ENCODE measurements at regions not wholly inside any gene's neighbourhood (a gene's known extent, or its start where the extent isn't known, plus 50 kb on each side); places are given as distances from the start of the nearest gene placed in this dataset.
"Not testable (repeated sequence)": the region's sequence is repeated elsewhere in the genome, so short reads cannot be mapped to it uniquely, and the experiment has no call there.

DNA sequence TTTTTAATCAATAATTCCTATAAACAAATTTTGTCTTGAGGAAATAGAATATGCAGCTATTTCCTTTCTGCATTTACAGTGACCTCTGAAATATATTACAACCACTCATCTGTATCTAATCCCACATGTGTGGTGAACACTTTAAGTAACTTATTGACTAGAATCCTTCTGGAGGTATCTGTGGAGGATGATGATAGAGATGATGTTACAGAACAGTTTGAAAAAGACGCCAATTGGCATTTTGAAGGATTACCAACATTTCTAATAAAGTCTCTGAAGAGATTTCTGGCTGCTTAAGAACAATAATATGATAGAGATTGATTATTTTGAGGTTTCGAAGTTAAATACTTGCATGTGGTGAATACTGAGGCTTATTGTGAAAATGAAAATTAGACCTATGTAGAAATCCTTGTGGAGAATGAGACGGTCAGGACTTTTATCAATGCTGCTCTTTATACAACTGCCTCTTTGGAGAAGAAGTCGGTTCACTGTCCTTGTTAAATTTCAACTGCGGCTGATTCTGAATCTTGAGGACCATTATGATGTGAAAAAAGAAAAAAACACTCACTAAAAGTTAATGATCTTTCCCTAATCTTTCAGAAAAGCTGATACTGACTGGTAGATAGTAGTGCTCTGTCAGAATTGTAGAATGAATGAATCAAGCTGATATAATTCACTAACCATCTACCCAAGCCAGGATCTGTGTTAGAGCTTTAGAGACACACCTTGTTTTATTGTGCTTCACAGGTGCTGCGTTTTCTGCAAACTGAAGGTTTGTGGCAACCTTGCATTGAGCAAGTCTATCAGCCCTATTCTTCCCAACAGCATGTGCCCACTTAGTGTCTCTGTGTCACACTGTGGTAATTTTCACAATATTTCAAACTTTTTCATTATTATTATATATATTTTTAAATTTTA is 204.7 kb downstream of the SPRY1 start:
- DNase-seq, result no peak

GRCh38 chr4:123602007-123602406 is 205.4 kb downstream of the SPRY1 start:
- DNase-seq, result no peak

GRCh38 chr4:123603165-123603564 is 206.6 kb downstream of the SPRY1 start:
- no peak for DNase-seq

- DNase-seq, result not testable (repeated sequence)
Observed at GRCh38 chr4:123605797-123606196, 209.2 kb downstream of the SPRY1 start.

GRCh38 chr4:123606336-123606735 is 209.7 kb downstream of the SPRY1 start:
- DNase-seq, result no peak

- no peak for DNase-seq
Observed at GRCh38 chr4:123606946-123607542, 210.4 kb downstream of the SPRY1 start.

- DNase-seq, result no peak
Observed at GRCh38 chr4:123609829-123610228, 213.2 kb downstream of the SPRY1 start.

- DNase-seq, result peak; percentile 39
Observed at GRCh38 chr4:123613586-123614344, 217.2 kb downstream of the SPRY1 start.

GRCh38 chr4:123615901-123616300 is 219.3 kb downstream of the SPRY1 start:
- DNase-seq, result no peak

DNA sequence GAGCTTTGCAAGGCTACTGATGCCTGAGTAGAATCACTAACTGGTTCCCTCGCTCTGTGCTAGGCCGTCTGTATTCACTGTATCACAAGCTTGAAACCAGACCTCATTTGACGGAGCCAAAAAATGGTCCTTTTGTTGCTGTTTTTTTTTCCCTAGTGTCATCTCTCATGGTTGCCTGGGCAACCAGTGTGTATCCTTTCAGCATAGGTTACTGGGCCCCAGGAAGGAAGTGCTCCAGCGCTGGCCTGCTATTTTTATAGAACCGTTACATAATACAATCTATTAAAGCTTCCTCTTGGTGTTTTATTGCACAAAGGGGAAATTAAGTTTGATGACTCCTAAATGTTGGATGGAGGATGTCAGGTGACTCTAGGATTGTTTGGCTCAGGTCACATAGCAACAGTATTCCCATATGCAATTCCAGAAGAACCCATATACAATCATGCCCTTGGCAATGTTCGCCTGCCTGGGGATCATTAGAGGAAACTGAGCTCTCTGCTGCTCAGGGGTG is 220.4 kb downstream of the SPRY1 start:
- peak; percentile 93 for DNase-seq

DNA sequence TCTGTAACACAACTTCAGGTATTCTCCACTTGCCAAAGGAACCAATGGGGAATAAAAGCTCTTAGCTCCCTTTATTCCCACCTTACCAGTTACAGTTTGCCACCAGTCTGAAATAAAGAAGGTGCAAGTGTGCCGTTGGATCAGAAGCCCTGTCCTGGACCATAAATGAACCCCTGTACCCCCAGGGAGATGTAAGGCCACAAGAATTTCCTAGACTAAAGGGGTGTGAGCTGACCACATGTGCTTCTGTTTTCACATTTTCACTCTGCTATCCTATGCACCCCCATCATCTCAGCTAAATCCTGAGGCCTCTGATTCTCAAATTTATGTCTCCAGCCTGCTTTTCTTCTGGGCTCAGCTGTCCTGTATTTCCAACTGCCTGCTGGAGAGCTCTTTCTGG is 221.2 kb downstream of the SPRY1 start:
- DNase-seq, result no peak

DNA sequence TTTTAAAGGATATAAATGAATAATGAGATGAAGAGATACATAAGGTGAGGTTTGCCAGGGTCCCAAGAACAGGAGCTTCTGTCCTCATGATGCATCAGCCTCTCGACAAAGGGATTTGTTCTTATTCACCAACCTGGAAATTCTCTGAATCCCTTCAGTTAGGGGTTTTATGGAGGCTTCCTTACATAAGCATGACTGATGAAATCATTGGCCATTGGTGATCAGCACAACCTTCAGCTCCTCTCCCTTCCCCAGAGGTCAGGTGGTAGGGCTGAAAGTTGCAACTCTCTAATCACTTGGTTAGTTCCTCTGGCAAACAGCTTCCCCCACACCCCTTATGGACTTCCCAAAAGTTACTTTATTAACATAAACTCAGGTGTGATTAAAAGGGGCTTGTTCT is 222.0 kb downstream of the SPRY1 start:
- no peak for DNase-seq

DNA sequence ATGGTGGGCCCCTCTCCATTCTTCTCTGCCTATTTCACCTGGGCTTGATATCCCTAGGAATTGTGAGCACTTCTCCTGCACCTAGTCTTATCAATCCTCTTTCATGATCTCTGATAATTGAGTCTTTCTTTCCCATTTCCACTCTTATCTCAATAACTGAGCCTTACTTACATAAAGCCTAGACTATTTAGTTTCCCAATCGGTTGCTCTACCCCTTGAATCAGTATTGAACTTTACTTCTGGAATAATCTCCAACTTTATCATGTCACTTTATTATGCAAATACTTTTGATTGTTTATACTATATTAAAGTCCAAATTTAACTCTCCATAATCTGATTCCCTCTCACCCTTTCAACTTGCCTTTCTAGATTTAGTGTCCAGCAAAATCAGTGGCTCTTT is 222.7 kb downstream of the SPRY1 start:
- no peak for DNase-seq

GRCh38 chr4:123619895-123620294 is 223.3 kb downstream of the SPRY1 start:
- DNase-seq, result no peak

- no peak for DNase-seq
Observed at GRCh38 chr4:123621072-123621705, 224.6 kb downstream of the SPRY1 start.

DNA sequence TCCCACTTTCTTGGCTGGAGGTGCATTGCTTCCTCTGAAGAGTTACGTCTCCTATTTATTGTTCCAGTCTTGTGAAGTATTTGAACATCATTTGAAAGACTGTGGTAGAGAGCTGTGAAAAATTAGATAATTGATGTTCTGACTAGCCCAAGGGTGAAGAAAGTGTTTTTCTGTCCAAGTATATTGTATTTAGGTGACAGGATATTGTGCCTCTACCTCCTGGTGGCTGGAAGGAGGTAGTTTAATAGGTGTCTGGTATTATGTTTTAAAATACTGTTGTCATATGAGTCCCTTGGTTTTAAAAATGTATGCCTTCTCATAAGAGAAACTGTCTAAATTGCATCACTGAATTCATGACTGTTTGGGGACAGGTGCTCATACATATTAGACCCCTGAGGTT is 226.0 kb downstream of the SPRY1 start:
- no peak for DNase-seq

GRCh38 chr4:123623611-123624010 is 227.0 kb downstream of the SPRY1 start:
- DNase-seq, result no peak

GRCh38 chr4:123624959-123625358 is 228.4 kb downstream of the SPRY1 start:
- no peak for DNase-seq

DNA sequence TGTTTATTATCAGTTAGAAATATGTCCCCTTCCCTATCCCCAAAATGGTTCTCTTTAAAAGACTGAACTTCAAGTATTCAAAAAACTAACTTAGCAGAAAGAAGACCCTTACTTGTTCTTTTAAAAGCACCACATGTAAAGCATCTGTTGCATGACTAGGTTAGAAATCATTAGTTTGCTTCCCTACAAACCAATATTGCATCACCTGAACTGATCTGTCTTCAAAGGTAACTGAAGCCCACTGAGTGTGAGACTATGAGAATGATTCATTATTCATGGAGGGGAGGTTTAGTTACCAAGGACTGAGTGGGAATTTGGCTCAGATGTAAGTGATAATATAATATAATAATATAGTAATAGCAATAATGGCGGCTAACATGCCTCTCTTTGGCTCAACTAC is 231.7 kb downstream of the SPRY1 start:
- no peak for DNase-seq

DNA sequence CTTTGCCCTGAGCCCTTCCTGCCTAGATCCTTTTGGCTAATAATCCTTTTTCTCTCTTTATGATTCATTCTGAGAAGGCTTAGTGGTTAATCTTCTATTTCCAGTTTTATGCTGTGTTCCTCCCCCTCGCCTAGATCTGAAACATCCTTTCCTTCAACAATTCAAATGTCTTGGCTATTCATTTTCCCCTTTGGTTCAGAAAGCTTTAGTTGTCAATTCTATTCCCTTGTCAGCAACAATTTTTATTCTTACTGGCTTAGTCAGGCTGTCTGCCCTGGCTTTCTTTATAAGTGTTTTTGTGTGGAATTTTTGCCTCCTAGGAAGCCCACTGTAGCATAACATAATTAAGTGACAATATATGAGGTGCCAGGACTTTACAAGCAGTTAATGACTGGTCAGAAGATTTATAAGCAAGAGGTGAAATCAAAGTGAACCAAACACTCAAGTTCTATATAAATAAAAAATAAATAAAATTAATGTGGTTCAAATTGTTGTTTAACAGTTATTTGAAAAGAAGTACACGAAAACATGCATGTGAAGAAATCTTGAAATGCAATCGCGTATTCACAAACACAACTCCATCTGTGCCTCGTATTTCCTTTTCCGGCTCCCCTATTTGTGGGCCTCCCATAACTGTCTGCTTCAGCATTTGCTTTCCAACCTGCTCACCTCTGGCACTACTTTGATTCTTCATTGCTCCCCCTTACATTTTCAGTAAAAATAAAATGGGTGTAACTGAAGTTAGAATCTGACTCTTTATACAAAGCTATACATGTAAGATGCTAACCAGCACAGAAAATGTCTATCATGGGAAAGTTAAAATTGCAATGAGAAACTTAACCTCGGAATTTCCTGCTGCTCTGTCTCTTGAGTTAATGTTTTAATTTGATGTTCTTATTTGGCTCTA is 235.4 kb downstream of the SPRY1 start:
- peak; percentile 57 for DNase-seq

- DNase-seq, result peak; percentile 21
Observed at GRCh38 chr4:123632693-123633030, 236.1 kb downstream of the SPRY1 start.

Measured in tongue (tissue), 1 donor.